H54 (cell line): ENCODE measurements at regions not wholly inside any gene's neighbourhood (a gene's known extent, or its start where the extent isn't known, plus 50 kb on each side); places are given as distances from the start of the nearest gene placed in this dataset.

Source experiments
- DNase-seq: peaks from one replicate; pipeline ENCODE4 v3.0.0; 2011; ENCODE audit warnings: low spot score, mixed read lengths; ENCODE audit not compliant: insufficient read length
- FAIRE-seq: peaks from 3 replicates; lab custom pipeline; 2011; peaks lifted over from hg19 to GRCh38; lab: Jason Lieb, UNC
- POLR2A ChIP-seq: IDR thresholded peaks from 2 replicates; pipeline ENCODE4 v1.6.1; 2011; ENCODE audit warnings: low read depth, mild to moderate bottlenecking, low read length

GRCh38 chr3:74470313-74470712 is 144.1 kb downstream of the CNTN3 start:
- DNase-seq (no peak), FAIRE-seq (no peak)
- TF ChIP-seq POLR2A: no peak

- FAIRE-seq (no peak), DNase-seq (no peak)
- no peak for TF ChIP-seq POLR2A
Measured at GRCh38 chr3:74469713-74470112, 144.7 kb downstream of the CNTN3 start.

- no peak for FAIRE-seq
- no peak for TF ChIP-seq POLR2A
- DNase-seq: no peak
Measured at GRCh38 chr3:74469151-74469550, 145.3 kb downstream of the CNTN3 start.

- no peak for FAIRE-seq
- TF ChIP-seq POLR2A: no peak
- DNase-seq: no peak
Measured at GRCh38 chr3:74465715-74466410, 148.6 kb downstream of the CNTN3 start.

GRCh38 chr3:74463515-74463914 is 150.9 kb downstream of the CNTN3 start:
- no peak for TF ChIP-seq POLR2A
- no peak for FAIRE-seq
- no peak for DNase-seq

GRCh38 chr3:74456166-74456565 is 158.3 kb downstream of the CNTN3 start:
- no peak for DNase-seq
- no peak for FAIRE-seq
- no peak for TF ChIP-seq POLR2A

GRCh38 chr3:74447221-74447620 is 167.2 kb downstream of the CNTN3 start:
- DNase-seq (no peak), FAIRE-seq (no peak)
- no peak for TF ChIP-seq POLR2A

- DNase-seq (no peak), FAIRE-seq (no peak)
- TF ChIP-seq POLR2A: no peak
Measured at GRCh38 chr3:74445541-74445940, 168.9 kb downstream of the CNTN3 start.

GRCh38 chr3:74443102-74443501 is 171.4 kb downstream of the CNTN3 start:
- FAIRE-seq (no peak), DNase-seq (no peak)
- no peak for TF ChIP-seq POLR2A

- FAIRE-seq (no peak), DNase-seq (no peak)
- no peak for TF ChIP-seq POLR2A
Measured at GRCh38 chr3:74442683-74443082, 171.8 kb downstream of the CNTN3 start.

- DNase-seq (no peak), FAIRE-seq (no peak)
- no peak for TF ChIP-seq POLR2A
Measured at GRCh38 chr3:74442068-74442467, 172.4 kb downstream of the CNTN3 start.

GRCh38 chr3:74436184-74436583 is 178.3 kb downstream of the CNTN3 start:
- DNase-seq (no peak), FAIRE-seq (no peak)
- TF ChIP-seq POLR2A: no peak

- no peak for DNase-seq
- no peak for TF ChIP-seq POLR2A
- FAIRE-seq: no peak
Measured at GRCh38 chr3:74435631-74436030, 178.8 kb downstream of the CNTN3 start.

- no peak for TF ChIP-seq POLR2A
- FAIRE-seq: no peak
Measured at GRCh38 chr3:74434406-74434805, 180.1 kb downstream of the CNTN3 start.

GRCh38 chr3:74426571-74426970 is 187.9 kb downstream of the CNTN3 start:
- TF ChIP-seq POLR2A: no peak
- FAIRE-seq: no peak

More at GRCh38 chr3:74434406-74434805, 180.1 kb downstream of the CNTN3 start:
- no peak for DNase-seq

GRCh38 chr3:74423867-74424266 is 190.6 kb downstream of the CNTN3 start:
- DNase-seq (no peak), FAIRE-seq (no peak)
- TF ChIP-seq POLR2A: no peak

More at GRCh38 chr3:74426571-74426970, 187.9 kb downstream of the CNTN3 start:
- no peak for DNase-seq
